HepG2 (cell line): ENCODE measurements at regions not wholly inside any gene's neighbourhood (a gene's known extent, or its start where the extent isn't known, plus 50 kb on each side); places are given as distances from the start of the nearest gene placed in this dataset.

Source experiments
- ELK4 ChIP-seq: sonication (generic); formaldehyde crosslinking; IDR thresholded peaks from 2 replicates; pipeline ENCODE4 v1.9.0; 2021; ENCODE audit warnings: missing genetic modification reagents, borderline replicate concordance
- MAX ChIP-seq: IDR thresholded peaks from 2 replicates; pipeline ENCODE4 v1.6.1; 2012; ENCODE audit warnings: inconsistent platforms
- TFDP2 ChIP-seq: sonication (generic); formaldehyde crosslinking; IDR thresholded peaks from 2 replicates; pipeline ENCODE4 v1.4.0; 2020; ENCODE audit warnings: missing genetic modification reagents
- ZNF3 ChIP-seq: IDR thresholded peaks from 2 replicates; pipeline ENCODE4 v1.7.0; 2017; ENCODE audit warnings: inconsistent platforms
- ZNF318 ChIP-seq: sonication (generic); formaldehyde crosslinking; IDR thresholded peaks from 2 replicates; pipeline ENCODE4 v1.4.0; 2020; ENCODE audit warnings: mild to moderate bottlenecking, missing genetic modification reagents
- ZNF468 ChIP-seq: sonication (generic); formaldehyde crosslinking; IDR thresholded peaks from 2 replicates; pipeline ENCODE4 v1.8.0; 2022; ENCODE audit warnings: mild to moderate bottlenecking, moderate library complexity, missing genetic modification reagents
- ZNF580 ChIP-seq: IDR thresholded peaks from 2 replicates; pipeline ENCODE4 v1.6.1; 2016; ENCODE audit warnings: low read depth, borderline replicate concordance

GRCh38 chrY:17079887-17080286, 800.1 kb downstream of the CDY2B start (continued):
- TF ChIP-seq ZNF318, result no peak
- TF ChIP-seq MAX, result no peak
- TF ChIP-seq ELK4 (CRISPR knock-in tag), result no peak
- no peak for TF ChIP-seq ZNF3 (CRISPR knock-in tag)
- no peak for TF ChIP-seq TFDP2 (CRISPR knock-in tag)
- TF ChIP-seq ZNF580 (CRISPR knock-in tag), result no peak
- no peak for TF ChIP-seq ZNF468 (CRISPR knock-in tag)
